B cell (primary cell): ENCODE measurements at regions not wholly inside any gene's neighbourhood (a gene's known extent, or its start where the extent isn't known, plus 50 kb on each side); places are given as distances from the start of the nearest gene placed in this dataset.

ENCODE experiments used
- CTCF ChIP-seq: fragments of 200-600 bp; IDR thresholded peaks from one replicate; pipeline ENCODE4 v1.8.0; 2022; ENCODE audit warnings: antibody characterized with exemption, mild to moderate bottlenecking
- EZH2 ChIP-seq: IDR thresholded peaks from 2 replicates; pipeline ENCODE4 v1.6.1; 2012; ENCODE audit warnings: borderline replicate concordance, low read depth, mild to moderate bottlenecking, moderate library complexity, low read length; ENCODE audit not compliant: insufficient read depth, poor library complexity, severe bottlenecking

- no peak for TF ChIP-seq CTCF
- TF ChIP-seq EZH2: no peak
Observed at GRCh38 chr12:42794806-42795205, 205.3 kb upstream of the PRICKLE1 start.
